ENCODE measurements at regions not wholly inside any gene's neighbourhood (a gene's known extent, or its start where the extent isn't known, plus 50 kb on each side); places are given as distances from the start of the nearest gene placed in this dataset.
A peak's percentile ranks its signal among the peaks of the same experiment; 100 is the strongest.
"Not testable (repeated sequence)": the region's sequence is repeated elsewhere in the genome, so short reads cannot be mapped to it uniquely, and the experiment has no call there.

DNA sequence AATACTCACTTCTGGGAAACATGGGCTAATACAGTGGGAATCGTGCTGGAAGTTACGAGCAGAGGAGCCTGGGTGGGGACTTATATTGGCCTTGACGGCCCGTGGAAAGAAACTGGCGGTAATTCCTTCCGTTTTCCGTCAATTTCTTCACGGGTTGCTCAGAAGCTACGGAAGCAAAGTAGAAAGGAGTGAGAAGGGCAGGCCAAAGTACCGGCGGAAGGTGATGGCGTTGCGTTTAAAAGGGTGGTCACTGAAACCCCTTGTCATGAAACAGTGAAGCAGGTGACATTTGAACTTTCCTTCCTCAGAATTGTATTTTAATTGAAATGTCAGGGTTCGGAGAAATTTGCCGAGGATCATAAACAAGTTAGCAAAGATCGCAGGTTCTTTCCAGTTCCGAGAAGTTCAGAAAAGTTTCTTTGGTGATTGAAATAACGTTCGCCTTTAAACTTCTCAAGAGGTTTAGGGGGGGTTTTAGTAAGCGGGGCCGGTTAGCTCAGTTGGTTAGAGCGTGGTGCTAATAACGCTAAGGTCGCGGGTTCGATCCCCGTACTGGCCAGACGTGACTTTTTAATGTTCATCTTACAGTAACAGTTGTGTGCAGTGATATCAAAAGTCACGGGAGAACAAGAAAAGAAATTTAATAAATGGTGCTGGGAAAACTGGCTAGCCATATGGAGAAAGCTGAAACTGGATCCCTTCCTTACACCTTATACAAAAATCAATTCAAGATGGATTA is 96.7 kb upstream of the ZNF322 start:
- H3K27ac Mint-ChIP-seq = peak overlapping the region; percentile 41
- H3K4me1 Mint-ChIP-seq; ATAC-seq; H3K9me3 Mint-ChIP-seq (ENCODE audit: low read depth); DNase-seq; CTCF ChIA-PET; H3K36me3 Mint-ChIP-seq: not testable (repeated sequence)
- peaks cover 31% of the 10 kb centered on the region for H3K27me3 Mint-ChIP-seq
- H3K4me3 Mint-ChIP-seq = peak overlapping the region; percentile 3

DNA sequence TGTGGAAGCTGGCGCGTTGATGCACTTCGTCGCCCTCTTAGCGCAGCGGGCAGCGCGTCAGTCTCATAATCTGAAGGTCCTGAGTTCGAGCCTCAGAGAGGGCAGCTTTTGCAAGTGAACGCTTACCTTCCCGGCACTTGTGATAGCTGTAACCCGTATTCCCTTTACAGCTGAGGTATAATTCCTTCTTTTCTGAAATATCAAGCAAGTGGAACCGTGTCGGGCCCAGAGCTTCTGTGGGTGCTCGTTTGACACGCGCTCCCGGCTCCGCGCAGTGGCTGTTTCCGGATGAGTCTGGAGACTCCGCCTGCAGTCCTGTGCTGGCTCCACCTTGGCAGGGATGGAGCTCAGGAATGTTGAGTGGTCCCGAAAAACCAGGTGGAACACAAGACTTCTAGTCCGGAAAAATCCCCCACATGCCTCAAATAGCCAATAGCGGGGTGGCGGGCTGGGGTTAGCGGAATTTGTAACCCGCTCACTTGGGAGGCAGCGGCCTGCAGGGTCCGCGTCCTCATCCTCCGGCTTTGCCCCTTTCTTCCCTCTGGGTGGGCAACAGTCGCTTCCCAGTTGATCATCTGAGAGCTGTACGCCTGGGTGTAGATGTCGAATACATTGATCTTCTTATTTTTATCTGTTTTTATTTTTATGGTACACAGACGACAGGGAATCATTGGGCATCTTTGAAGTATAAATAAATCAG is 106.8 kb upstream of the ZNF322 start:
- CTCF ChIA-PET; ATAC-seq; H3K4me3 Mint-ChIP-seq; H3K36me3 Mint-ChIP-seq; H3K27me3 Mint-ChIP-seq; DNase-seq; H3K4me1 Mint-ChIP-seq; H3K27ac Mint-ChIP-seq; H3K9me3 Mint-ChIP-seq (ENCODE audit: low read depth): not testable (repeated sequence)

DNA sequence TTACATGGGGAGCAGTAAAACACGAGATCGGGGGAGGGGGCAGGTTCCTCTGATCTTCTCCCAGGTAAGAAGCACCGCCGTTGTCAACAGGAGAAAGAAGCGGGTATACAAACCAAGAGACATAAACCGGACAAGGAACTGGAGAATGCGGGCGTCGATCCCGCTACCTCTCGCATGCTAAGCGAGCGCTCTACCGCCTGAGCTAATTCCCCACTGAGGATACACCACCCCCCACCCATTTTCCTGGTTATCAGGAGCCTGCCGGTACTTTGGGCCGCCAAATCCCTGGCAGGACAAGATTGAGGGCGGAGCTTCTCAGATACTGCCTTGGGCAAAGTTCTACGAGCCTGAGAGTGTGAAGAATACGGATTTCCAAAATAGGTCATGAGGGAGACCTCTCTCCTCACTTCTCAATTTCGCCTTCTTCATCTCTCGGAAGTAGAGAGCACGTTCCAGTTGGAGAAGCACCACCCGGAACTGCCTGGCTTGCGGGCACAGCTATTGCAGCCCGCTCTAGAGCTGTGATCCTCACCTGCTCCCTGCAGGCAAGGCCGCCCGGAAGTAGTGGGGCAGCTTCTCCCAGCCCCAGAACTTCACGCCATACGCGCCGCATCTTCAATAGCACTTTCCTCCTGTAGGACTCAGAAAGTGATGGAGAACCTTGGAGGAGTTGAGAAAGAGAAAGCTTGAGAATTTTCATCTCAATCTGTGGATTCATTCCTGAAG is 111.6 kb upstream of the ZNF322 start:
- H3K4me1 Mint-ChIP-seq; CTCF ChIA-PET; H3K36me3 Mint-ChIP-seq; H3K27ac Mint-ChIP-seq; DNase-seq; ATAC-seq; H3K4me3 Mint-ChIP-seq; H3K9me3 Mint-ChIP-seq (ENCODE audit: low read depth); H3K27me3 Mint-ChIP-seq: not testable (repeated sequence)

DNA sequence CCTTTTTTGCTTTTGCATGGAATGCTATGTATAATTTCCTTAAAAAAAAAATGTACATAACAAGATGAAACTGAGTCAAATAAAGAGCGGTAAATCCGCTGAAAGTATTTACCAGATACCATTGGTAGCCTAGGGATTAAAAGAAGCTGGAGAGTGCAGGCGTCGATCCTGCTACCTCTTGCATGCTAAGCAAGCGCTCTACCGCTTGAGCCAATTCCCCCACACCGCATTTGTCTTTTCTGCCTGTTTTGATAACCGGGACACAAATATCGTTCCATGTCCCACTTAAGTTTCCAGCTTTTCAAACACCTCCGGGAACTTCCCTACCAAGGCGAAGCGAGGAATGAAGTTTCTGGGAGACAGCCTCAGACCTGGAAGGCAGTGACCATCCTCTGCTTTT is 113.9 kb upstream of the ZNF322 start:
- H3K27ac Mint-ChIP-seq; H3K4me3 Mint-ChIP-seq; H3K36me3 Mint-ChIP-seq; H3K4me1 Mint-ChIP-seq; DNase-seq; ATAC-seq; H3K9me3 Mint-ChIP-seq (ENCODE audit: low read depth); CTCF ChIA-PET; H3K27me3 Mint-ChIP-seq: not testable (repeated sequence)

DNA sequence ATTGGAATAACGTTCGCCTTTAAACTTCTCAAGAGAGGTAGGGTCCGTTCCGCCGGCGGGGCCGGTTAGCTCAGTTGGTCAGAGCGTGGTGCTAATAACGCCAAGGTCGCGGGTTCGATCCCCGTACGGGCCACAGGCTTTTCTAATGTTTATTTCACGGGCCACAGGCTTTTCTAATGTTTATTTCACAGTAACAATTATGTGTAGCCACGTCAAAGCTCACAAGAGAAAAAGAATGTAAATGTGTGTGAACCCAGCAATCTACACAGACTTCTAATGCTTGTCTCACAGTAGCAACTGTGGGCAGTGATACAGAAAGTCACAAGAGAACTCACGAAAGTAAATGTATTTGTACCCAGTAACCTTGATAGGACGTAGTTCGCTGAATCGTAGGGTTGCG is 121.0 kb upstream of the ZNF322 start:
- H3K4me3 Mint-ChIP-seq; CTCF ChIA-PET; H3K9me3 Mint-ChIP-seq (ENCODE audit: low read depth); H3K27ac Mint-ChIP-seq; H3K27me3 Mint-ChIP-seq; H3K36me3 Mint-ChIP-seq; H3K4me1 Mint-ChIP-seq; ATAC-seq; DNase-seq: not testable (repeated sequence)

DNA sequence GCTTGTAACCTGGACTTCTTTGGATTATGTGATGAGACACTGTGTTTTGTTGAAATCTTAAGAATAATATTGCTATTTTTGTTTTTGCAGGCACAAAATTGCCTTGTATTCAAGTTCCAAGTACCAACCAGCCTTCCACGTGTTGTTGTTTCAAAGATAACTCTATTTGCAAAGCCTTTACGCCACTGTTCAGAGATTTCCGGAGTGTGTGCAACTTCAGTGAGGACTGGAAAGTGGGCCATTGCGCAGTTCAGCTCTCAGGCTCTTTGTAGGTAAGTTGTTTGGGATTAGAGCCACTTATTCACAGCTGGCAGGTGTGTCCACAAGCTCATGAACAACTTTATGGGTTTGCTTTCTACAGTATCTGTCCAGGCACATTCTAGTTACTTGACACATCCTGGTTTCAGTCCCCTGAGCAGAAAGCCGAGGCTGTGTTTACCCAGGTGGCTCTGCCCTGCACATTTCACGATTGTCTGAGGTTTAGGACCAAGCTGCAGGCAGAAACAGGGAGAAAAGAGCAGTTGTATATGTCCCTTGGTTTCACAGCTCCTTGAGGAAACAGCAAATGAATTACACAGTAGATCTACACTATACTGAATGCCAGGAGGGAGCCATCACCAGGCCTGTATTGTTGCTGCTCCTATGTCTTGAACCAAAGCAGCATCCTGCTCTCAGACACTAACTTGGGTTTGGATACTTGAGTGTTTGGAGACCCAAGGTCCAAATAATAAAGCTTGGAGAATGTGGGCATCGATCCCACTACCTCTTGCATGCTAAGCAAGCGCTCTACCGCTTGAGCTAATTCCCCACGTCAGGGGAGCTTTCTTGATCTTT is 136.1 kb upstream of the ZNF322 start:
- H3K4me1 Mint-ChIP-seq; H3K27ac Mint-ChIP-seq; H3K27me3 Mint-ChIP-seq; DNase-seq; H3K36me3 Mint-ChIP-seq; H3K4me3 Mint-ChIP-seq; CTCF ChIA-PET; ATAC-seq; H3K9me3 Mint-ChIP-seq (ENCODE audit: low read depth): not testable (repeated sequence)

DNA sequence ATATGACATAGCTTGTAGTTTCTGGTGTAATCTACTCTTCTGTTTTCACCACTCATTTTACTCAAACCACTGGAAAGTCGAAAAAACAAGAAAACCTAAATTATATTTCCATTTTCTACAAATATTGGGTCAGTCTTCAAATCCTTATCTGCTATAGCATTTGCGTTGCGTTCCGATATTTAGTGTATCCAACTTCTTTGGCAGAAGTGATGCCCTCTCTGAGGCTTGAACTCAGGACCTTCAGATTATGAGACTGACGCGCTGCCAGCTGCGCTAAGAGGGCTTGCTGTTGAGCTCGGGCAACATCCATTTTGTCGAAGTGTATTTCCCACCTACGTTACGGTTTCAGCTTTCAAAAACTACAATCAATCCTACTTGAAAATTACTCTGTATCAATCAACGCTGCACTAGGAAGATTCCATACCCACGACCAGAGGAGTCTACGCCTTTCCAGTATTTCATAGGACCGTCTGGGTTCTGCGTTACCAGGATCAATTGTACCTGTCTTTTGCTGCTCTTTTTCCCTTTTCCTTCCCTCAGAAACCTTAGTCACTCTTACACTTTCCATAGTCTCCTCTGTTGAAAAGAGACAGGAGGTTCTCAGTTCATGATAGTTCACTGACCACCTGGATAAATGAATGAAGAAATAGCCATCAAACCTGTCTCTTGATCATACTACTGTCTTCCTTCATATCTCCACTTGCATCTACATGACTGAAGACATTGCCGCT is 140.5 kb upstream of the ZNF322 start:
- H3K27ac Mint-ChIP-seq; DNase-seq; H3K27me3 Mint-ChIP-seq; H3K4me1 Mint-ChIP-seq; H3K4me3 Mint-ChIP-seq; CTCF ChIA-PET; ATAC-seq; H3K36me3 Mint-ChIP-seq; H3K9me3 Mint-ChIP-seq (ENCODE audit: low read depth): not testable (repeated sequence)

DNA sequence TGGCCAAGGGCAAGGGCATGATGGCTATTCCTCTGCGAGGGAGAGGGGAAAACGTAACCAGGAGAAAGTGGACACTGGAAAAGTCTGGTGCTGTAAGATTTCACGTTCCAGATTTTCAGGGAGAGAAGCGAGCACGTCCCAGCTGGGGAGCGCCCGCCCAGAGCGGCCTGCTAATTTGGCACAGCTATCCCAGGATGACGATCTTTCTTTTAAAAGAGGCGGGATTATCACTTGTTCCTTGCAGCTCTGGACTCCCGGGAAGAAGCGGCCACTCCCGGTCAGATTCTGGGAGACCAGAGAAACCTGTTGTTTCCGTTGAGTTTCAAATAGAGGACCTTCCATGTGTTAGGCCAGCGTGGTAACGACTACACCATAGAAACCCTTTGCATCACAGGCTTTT is 144.2 kb upstream of the ZNF322 start:
- H3K36me3 Mint-ChIP-seq; H3K27me3 Mint-ChIP-seq; H3K27ac Mint-ChIP-seq; ATAC-seq; H3K4me1 Mint-ChIP-seq; H3K4me3 Mint-ChIP-seq; CTCF ChIA-PET; H3K9me3 Mint-ChIP-seq (ENCODE audit: low read depth); DNase-seq: not testable (repeated sequence)

DNA sequence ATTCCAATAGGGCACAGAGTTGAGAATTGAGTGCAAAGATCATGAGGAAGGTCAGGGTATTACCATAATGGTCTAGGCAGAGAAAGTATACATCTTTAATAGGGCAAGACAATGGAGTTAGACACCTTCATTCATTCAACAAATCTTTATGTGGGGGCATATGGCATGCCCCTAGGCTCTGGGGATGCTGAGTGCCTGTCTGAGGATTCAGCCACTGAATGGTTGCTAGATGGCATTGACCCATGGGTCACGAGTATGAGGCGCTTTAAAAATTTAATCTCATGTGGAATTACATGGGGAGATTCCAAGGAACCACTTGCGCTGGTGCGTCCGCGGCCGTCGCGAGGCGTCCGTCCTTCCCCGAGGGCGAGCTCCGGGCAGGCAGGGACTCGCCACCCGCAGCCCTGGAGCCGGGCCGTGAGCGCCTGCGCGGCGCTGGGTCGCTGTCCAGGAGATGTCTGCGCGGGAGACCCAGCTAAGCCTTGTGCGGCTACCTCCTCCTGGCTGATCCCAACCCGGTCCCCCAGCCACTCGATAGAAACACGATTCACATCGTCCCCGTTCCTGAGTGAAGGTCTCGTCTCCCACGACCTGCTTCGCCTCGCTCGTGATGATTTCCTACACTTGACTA is 152.1 kb upstream of the ZNF322 start:
- DNase-seq; H3K9me3 Mint-ChIP-seq (ENCODE audit: low read depth); H3K36me3 Mint-ChIP-seq; H3K27ac Mint-ChIP-seq; H3K4me3 Mint-ChIP-seq; CTCF ChIA-PET; H3K27me3 Mint-ChIP-seq; H3K4me1 Mint-ChIP-seq; ATAC-seq: not testable (repeated sequence)

DNA sequence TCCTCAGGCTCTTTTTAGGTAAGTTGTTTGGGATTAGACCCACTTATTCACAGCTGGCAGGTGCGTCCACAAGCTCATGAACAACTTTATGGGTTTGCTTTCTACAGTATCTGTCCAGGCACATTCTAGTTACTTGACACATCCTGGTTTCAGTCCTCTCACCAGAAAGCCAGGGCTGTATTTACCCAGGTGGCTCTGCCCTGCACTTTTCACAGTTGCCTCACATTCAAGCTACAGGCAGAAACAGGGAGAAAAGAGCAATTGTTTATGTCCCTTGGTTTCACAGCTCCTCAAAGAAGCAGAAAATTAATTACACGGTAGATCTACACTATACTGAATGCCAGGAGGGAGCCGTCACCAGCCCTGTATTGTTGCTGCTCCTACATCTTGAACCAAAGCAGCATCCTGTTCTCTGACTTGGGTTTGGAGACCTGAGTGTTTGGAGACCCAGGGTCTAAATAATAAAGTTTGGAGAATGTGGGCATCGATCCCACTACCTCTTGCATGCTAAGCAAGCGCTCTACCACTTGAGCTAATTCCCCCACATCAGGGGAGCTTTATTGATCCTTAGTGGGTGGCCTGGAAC is 159.2 kb upstream of the ZNF322 start:
- CTCF ChIA-PET; H3K36me3 Mint-ChIP-seq; H3K4me1 Mint-ChIP-seq; H3K27me3 Mint-ChIP-seq; H3K9me3 Mint-ChIP-seq (ENCODE audit: low read depth); H3K4me3 Mint-ChIP-seq; DNase-seq; H3K27ac Mint-ChIP-seq; ATAC-seq: not testable (repeated sequence)

DNA sequence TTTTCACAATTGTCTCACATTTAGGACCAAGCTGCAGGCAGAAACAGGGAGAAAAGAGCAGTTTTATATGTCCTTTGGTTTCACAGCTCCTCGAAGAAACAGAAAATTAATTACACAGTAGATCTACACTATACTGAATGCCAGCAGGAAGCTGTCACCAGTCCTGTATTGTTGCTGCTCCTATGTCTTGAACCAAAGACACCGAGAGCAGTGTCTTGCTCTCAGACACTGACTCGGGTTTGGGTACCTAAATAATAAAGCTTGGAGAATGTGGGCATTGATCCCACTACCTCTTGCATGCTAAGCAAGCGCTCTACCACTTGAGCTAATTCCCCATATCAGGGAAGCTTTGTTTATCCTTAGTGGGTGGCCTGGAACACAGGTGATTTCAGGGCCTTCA is 168.4 kb upstream of the ZNF322 start:
- H3K27ac Mint-ChIP-seq; H3K9me3 Mint-ChIP-seq (ENCODE audit: low read depth); H3K36me3 Mint-ChIP-seq; CTCF ChIA-PET; DNase-seq; H3K4me1 Mint-ChIP-seq; ATAC-seq; H3K4me3 Mint-ChIP-seq; H3K27me3 Mint-ChIP-seq: not testable (repeated sequence)

DNA sequence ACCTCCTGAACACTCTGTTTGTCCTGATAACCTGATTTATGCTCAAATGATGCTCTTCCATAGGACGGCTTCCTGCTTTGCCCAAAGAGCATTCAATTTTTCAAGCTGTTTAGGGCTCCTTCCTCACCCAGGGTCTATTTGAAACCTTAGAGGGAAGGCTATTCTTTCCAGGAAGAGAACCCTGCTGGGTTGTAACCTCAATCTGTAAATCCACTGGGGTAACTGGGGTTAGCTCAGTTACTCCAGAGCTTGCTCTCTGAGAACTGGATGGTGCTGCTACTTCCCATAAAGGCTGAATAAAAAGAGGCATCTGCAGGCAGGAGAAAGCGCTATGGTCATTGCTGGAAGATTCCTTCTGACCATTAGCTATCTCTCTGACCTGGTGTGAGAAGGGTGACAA is 169.9 kb upstream of the ZNF322 start:
- H3K36me3 Mint-ChIP-seq; H3K4me3 Mint-ChIP-seq; CTCF ChIA-PET; H3K4me1 Mint-ChIP-seq; H3K27me3 Mint-ChIP-seq; H3K9me3 Mint-ChIP-seq (ENCODE audit: low read depth); H3K27ac Mint-ChIP-seq; DNase-seq; ATAC-seq: not testable (repeated sequence)
